VCaP (cell line): ENCODE measurements at regions not wholly inside any gene's neighbourhood (a gene's known extent, or its start where the extent isn't known, plus 50 kb on each side); places are given as distances from the start of the nearest gene placed in this dataset.
"Not testable (repeated sequence)": the region's sequence is repeated elsewhere in the genome, so short reads cannot be mapped to it uniquely, and the experiment has no call there.

ENCODE experiments used
- H3K27ac ChIP-seq: fragments of 450-650 bp; 2 replicates; pipeline ENCODE4 v1.5.1; 2017
- CTCF ChIP-seq: fragments of 450-650 bp; conservative IDR thresholded peaks from 2 replicates; pipeline ENCODE4 v1.5.1; 2017; ENCODE audit warnings: mild to moderate bottlenecking, moderate library complexity

- H3K27ac ChIP-seq = no peak overlapping the region
- TF ChIP-seq CTCF = no peak
Measured at GRCh38 chr2:58481670-58482069, 240.5 kb upstream of the FANCL start.

DNA sequence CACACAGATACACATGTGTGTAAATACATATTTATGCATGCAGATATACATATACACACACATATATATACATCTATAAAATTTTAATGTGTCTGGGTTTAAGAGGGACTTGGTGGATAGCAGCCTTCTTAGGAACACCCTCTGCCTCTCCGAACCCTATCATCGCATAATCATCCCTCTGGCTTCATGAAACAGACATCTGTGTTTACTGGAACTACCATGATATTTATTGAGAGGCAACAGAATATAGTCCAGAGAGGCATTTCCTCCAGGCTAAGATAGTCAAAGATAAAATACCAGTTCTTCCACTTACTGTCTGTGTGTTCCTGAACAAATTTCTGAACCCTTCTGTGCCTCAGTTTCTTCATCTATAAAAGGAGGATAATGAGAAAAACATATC, 239.0 kb upstream of the FANCL start:
- no peak for TF ChIP-seq CTCF
- H3K27ac ChIP-seq = no peak overlapping the region

DNA sequence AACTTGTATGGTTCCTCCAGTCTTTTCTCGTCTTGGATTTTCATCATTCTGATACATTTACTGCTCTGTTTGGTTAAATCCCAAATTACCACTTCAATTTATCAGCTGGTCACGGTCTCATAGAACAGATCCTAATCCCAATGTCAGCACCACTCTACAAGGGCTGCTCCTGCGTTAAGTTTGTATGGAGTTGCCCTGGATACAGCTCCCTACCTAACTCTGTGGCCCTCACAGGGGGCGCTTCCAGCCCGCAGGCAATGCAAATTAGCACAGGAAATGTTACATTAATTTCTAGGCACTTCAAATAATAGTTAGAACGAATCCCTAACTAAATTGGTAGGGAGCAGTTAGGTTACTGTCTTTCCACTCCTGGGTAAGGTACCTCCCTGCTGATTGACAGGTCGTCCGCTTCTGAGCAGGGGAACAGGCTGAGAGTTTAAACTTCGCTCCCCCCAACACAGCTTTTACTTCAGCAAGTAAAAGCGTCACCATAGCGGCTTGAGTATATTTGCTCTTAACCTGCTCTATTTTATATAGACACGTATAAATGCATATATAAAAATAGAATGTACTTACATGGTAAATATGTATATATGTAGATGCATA, 238.5 kb upstream of the FANCL start:
- no peak for TF ChIP-seq CTCF
- no peak overlapping the region for H3K27ac ChIP-seq

GRCh38 chr2:58476556-58476955, 235.4 kb upstream of the FANCL start:
- TF ChIP-seq CTCF = no peak

GRCh38 chr2:58475756-58476155, 234.6 kb upstream of the FANCL start:
- H3K27ac ChIP-seq = no peak overlapping the region
- no peak for TF ChIP-seq CTCF

More at GRCh38 chr2:58476556-58476955, 235.4 kb upstream of the FANCL start:
- no peak overlapping the region for H3K27ac ChIP-seq

GRCh38 chr2:58473165-58473564, 232.0 kb upstream of the FANCL start:
- TF ChIP-seq CTCF = no peak
- H3K27ac ChIP-seq = no peak overlapping the region

- H3K27ac ChIP-seq = no peak overlapping the region
- TF ChIP-seq CTCF = no peak
Measured at GRCh38 chr2:58466804-58467203, 225.7 kb upstream of the FANCL start.

DNA sequence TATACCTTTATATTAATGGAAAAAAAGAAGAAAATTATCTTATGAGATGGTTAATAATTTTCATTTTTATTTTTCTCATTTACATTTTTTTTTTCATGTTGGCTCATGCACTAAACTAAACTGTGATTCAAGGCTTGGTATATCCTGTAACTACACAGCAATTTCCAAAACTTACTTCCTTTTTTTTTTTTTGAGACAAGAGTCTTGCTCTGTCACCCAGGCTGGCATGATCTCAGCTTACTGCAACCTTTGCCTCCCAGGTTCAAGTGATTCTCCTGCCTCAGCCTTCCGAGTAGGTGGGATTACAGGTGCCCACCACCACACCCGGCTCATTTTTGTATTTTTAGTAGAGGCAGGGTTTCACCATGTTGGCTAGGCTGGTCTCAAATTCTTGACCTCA, 224.9 kb upstream of the FANCL start:
- not testable (repeated sequence) for H3K27ac ChIP-seq
